Hepatic stellate cell (primary cell): ENCODE measurements at regions not wholly inside any gene's neighbourhood (a gene's known extent, or its start where the extent isn't known, plus 50 kb on each side); places are given as distances from the start of the nearest gene placed in this dataset.

Source experiments
- DNase-seq: peaks from one replicate; pipeline ENCODE4 v3.0.0; 2011; ENCODE audit warnings: low spot score

GRCh38 chr10:3310016-3310784, 137.6 kb upstream of the PITRM1 start:
- no peak for DNase-seq

DNA sequence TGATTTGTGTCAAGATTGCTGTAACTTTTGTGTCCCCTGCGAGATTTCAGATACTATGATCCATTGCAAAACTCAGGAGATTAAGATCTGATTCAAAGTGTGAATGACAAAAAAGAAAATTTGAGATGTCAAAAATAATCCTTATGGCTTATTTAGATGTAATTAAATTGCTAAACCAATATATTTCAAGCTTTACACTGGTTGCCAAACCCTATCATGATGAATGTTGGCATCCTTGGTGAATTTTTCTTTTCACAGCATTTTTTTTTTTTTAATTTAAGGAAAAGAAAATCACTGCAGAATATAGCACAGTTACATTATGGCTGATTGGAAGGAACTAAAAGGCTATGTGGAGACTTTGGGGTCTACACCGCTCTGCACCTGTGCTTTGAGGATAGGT, 133.5 kb upstream of the PITRM1 start:
- DNase-seq = no peak

DNA sequence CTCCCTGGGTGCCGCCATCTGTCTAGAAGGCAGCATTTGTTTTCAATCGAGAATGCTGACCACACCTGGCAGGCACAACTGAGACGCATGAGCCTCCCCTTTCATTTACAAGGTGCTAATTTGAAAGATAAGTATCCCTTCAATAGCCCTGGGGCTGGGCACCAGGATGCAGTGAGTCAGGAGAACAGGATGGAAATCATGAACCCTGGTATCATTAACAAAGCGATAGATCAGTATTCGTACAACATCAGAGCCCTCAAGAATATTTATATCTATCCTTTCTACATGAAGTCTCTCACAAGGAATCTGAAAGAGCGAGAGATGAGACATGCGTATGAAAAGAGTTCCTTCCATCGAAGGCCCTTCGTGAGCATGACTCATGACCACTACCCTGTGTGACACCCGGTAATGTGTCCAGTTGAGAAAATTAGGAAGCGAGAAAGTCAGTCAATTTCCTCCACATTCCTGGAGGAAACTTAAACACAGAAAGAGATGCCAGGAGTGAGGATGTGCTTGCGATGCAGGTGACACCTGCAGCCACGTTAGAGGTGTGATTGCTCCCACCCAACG, 123.1 kb upstream of the PITRM1 start:
- DNase-seq = no peak

- no peak for DNase-seq
These were observed 122.5 kb upstream of the PITRM1 start for GRCh38 chr10:3294919-3295581.

GRCh38 chr10:3293581-3294431, 121.2 kb upstream of the PITRM1 start:
- DNase-seq = no peak

- DNase-seq = peak; percentile 42
These were observed 120.1 kb upstream of the PITRM1 start for GRCh38 chr10:3292636-3293035.

- no peak for DNase-seq
These were observed 118.0 kb upstream of the PITRM1 start for GRCh38 chr10:3290550-3290949.

DNA sequence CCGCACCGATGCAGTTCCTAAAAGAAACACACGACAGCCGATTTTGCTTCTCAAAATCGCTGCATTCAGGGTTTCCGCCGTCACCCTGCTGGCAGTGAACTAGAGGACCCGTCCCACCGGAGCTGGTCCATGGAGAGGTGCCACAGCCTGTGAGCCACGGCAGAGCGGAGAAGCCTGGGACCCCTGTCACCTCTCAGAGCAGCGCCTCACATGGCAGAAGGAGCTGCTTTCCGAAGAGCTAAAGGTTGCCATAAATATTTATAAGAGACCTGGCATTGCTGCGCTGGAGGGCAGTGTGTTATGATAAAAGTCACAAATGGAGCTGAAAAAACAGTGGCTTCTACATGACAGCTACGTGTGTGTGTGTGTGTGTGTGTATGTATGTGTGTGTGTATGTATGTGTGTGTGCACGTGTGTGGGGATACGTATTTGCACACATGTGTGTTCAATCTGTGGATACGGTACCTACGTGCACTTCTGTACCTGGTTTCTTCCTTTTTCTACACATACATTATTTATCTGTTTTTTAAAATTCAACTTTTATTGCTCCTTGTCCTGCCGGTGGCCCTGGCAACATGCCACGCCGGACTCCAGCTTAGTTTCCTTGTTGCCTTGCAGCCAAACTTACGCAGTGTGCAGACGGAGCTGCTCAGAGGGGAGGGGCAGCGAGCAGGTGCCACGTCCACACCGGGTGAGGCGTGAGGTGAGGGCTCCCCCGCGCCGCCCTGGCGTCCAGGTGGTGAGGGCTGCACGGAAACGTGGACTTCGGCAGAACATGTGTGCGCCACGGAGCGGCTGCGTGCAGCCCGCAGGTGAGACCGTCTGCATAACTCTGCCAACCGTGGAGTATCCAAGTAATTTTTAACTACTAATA, 115.2 kb upstream of the PITRM1 start:
- no peak for DNase-seq

DNA sequence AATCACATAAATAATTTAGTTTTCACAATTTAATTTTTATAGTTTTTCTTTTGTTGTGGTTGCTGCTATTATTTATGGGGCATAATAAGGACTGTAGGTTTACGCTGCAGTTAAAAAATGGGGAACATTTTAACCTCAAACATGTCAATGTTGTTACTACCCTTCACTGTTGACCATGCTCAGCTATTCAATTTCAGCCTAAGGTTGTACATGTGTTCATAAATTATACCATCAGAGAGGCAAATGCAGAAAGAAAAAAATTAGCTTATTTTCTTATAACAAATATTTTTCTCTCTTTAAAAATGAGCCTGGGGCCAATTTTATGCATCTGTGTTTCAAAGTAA, 110.1 kb upstream of the PITRM1 start:
- no peak for DNase-seq

DNA sequence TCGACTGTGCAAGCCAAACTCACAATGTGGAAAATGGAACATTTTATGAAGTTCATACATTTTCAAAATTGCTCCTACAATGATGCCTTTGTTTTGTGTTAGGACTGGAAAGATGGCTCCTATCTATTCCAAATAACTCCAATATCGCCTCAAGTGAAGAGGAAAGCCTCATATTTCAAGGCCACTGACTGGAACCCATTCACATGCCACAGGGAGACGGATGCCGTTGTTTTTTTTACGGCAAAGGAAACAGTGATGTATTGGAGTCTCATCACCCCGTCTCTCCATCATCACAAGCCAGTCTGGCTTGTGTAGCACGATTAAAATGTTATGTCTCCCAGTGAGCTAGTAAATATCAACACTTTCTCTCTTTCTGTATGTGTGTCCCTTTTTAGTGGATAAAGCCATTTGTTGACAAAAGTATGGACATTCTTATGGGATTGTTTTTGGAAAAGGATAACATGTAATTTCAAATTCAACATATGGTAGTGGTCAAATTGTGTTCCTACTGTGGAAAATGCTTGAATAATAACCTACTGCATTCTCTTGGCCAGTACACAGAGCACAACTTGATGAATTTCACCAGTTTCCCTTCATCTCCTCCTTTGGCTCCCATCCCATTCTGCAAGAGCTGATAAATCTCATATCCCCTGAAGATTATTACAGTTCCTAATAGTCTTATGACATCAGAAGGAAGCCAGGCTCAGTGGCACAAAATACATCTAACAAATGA, 109.5 kb upstream of the PITRM1 start:
- no peak for DNase-seq

GRCh38 chr10:3278771-3279170, 106.2 kb upstream of the PITRM1 start:
- no peak for DNase-seq

DNA sequence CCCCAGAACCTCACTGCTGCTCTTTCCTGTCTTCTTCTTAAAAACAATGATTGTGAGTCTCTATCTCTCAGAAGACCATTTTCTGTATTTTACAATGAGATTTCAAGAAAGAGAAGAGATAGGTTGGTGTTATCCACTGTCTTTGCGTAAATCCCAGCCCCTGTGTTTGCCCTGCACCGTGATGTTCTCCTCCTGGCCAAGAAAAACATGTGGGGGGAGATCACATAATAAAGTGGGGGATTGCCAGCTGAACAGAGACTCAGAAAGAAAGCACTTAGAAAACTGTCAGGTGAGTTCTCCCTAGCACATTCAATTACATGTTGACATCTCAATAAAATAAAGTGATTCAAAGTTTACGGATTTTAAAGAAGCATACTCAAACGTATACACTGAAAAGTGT, 105.0 kb upstream of the PITRM1 start:
- DNase-seq = no peak

DNA sequence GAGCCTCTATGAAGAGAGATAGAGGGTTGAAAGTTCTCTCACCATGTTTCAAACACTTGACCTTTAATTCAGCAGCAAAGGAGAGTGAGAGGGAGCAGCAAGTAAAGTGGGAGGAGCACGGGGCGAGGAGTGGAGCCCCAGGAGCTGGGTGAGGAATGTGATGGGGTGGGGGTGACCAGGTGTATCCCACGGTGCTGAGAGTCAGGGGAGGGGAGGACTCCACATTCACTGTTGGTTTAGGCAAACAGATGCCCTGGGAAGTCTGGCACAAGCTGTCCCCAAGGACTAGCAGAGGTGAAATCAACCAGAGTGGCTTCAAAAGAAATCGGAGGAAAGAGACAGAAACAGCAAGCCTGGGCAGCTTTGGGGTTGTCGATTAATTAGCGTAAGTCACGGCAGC, 101.8 kb upstream of the PITRM1 start:
- DNase-seq = no peak

DNA sequence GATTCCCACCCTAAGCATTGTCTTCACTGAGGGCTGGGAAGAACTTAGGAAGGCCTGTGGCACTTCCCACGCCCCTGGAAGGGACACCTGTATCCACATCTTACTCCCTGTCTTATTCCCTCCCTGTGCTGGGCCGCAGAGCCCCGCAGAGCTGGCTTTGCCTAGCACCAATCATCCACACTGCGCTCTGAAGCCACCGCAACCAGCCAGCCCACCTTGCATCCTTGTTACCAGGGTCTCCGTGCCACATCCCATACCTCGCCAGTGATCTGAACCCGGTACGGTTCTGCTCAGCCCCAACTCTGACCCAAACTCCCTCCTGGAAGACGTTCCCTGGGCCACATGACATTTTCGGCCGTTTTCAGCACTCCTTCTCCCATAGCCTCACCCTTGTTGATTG, 101.4 kb upstream of the PITRM1 start:
- DNase-seq = no peak

DNA sequence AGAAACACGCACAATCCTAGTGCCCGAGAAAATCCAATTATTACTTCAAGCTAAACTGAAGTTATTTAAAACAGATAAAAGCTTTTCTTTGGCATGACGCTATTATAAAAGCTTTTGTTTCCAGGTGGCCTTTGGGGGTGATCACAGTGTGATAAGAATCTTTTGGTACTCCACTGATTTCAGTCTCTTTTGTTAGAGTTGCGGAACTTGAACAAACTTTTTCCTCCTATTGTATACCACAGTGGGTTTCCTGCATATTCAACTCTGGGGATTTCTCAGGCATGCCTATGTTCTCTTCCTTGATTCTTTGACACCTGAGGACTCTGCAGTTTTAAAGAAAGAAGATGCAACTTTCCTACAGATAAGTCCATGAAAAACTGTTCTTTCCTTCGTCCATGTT, 99.7 kb upstream of the PITRM1 start:
- no peak for DNase-seq

DNA sequence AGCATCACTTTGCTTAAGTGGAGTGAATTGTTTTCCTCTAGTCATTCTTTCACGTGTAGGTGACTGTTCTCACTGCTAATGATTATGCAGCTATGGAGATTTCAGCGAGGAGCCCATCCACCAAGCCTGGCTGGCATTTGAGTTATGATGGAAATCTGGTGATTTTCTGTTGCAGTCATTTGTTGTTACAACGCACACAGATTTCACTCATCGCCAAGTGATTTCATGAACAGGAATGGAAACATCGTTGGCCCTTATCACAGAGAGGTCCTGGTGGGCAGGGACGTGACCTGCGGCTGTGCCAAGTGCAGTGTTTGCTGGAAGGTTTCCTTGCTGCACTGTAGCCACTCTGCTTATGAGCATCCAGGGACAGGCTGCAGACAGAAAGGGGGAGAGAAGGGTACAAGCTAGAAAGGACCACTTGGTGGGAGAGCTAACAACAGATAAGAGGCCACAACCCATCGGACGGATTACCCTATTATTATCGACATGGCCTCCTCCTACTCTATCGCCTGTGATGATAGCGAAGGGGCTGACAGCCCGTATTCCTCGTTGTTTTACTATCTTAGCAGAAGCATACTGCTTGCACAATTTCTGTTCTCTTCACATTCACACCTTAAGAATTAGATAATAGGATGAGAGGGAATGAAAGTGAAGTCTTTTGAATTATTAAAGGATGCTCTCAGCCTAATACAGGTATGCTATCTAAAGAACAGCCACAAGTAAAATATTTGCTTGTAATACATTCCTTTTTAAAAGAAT, 99.0 kb upstream of the PITRM1 start:
- no peak for DNase-seq

DNA sequence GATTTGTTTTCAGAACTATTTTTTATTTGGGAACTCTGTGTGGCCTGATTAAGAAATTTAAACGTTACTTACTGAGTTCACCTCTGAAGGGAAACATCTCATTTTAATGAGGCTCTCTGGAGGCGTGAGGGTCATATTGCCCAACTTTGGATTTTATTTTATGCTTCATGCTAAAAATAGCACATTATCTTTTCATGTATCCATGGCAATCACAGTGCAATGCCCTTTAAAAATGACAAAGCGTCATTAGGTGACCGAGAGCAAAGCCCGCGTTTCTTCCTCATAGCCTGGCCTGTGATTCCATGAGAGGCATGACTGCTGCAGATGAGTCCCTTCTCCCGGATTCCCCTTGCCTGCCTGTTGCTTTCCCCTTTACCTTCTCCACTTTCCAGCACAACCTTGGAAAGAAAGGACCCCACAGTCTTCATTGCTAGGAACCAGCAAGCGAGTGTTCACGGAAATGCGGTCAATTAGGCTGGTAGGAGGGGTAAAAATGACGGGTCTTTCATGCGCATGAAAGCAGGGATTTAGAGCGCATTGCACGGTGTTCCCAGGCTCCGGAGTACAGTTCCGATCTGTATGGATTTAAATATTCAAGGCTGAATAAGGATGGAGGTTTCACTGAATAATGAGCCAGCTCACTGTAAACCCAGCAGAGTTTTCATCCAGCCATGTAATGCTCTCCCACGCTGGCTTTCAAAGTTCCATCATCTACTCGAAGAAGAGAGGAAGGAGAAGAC, 98.2 kb upstream of the PITRM1 start:
- DNase-seq = peak; percentile 34

- DNase-seq = no peak
These were observed 95.4 kb upstream of the PITRM1 start for GRCh38 chr10:3268025-3268424.

GRCh38 chr10:3265088-3265487, 92.5 kb upstream of the PITRM1 start:
- DNase-seq = peak; percentile 68
